HEK293T (cell line): ENCODE measurements at regions not wholly inside any gene's neighbourhood (a gene's known extent, or its start where the extent isn't known, plus 50 kb on each side); places are given as distances from the start of the nearest gene placed in this dataset.

Experiments used
- CTCF ChIA-PET: fragments of 350-600 bp; formaldehyde crosslinking; extraction: SDS; loops from one replicate; lab custom pipeline; 2021; ENCODE audit warnings: antibody characterized with exemption, inconsistent platforms; lab: Yijun Ruan, JAX
- POLR2A ChIA-PET: fragments of 350-600 bp; formaldehyde crosslinking; extraction: SDS; loops from one replicate; lab custom pipeline; 2020; ENCODE audit warnings: antibody characterized with exemption, inconsistent platforms; lab: Yijun Ruan, JAX
- DNase-seq: peaks from one replicate; pipeline ENCODE4 v3.0.0; 2012; ENCODE audit warnings: mixed read lengths; ENCODE audit errors: extremely low spot score
- ARNT ChIP-seq: fragments of 450-650 bp; IDR thresholded peaks from 2 replicates; pipeline ENCODE4 v1.6.1; 2017; ENCODE audit warnings: mild to moderate bottlenecking
- BHLHE40 ChIP-seq: fragments of 450-650 bp; IDR thresholded peaks from 2 replicates; pipeline ENCODE4 v1.6.1; 2016; ENCODE audit warnings: mild to moderate bottlenecking, moderate library complexity, borderline replicate concordance
- CTBP1 ChIP-seq: fragments of 450-650 bp; IDR thresholded peaks from 2 replicates; pipeline ENCODE4 v1.6.1; 2016; ENCODE audit warnings: borderline replicate concordance
- ELF4 ChIP-seq: fragments of 450-650 bp; IDR thresholded peaks from 2 replicates; pipeline ENCODE4 v1.6.1; 2017; ENCODE audit warnings: antibody characterized with exemption
- FOXA1 ChIP-seq: fragments of 450-650 bp; IDR thresholded peaks from 2 replicates; pipeline ENCODE4 v1.6.1; 2016; ENCODE audit warnings: mild to moderate bottlenecking
- FOXK2 ChIP-seq: fragments of 450-650 bp; IDR thresholded peaks from 2 replicates; pipeline ENCODE4 v1.6.1; 2016; ENCODE audit warnings: mild to moderate bottlenecking
- FOXM1 ChIP-seq: fragments of 450-650 bp; IDR thresholded peaks from 2 replicates; pipeline ENCODE4 v1.6.1; 2017; ENCODE audit warnings: mild to moderate bottlenecking, borderline replicate concordance
- HDGF ChIP-seq: fragments of 450-650 bp; IDR thresholded peaks from 2 replicates; pipeline ENCODE4 v1.6.1; 2017; ENCODE audit warnings: antibody characterized with exemption, borderline replicate concordance
- L3MBTL2 ChIP-seq: fragments of 450-650 bp; conservative IDR thresholded peaks from 2 replicates; pipeline ENCODE4 v1.6.1; 2016; ENCODE audit warnings: mild to moderate bottlenecking
- LEF1 ChIP-seq: fragments of 450-650 bp; IDR thresholded peaks from 2 replicates; pipeline ENCODE4 v1.6.1; 2017; ENCODE audit warnings: mild to moderate bottlenecking, borderline replicate concordance
- NFRKB ChIP-seq: fragments of 450-650 bp; IDR thresholded peaks from 2 replicates; pipeline ENCODE4 v1.6.1; 2016; ENCODE audit warnings: mild to moderate bottlenecking, moderate library complexity
- SP1 ChIP-seq: fragments of 450-650 bp; IDR thresholded peaks from 2 replicates; pipeline ENCODE4 v1.6.1; 2017
- SUZ12 ChIP-seq: fragments of 450-650 bp; IDR thresholded peaks from 2 replicates; pipeline ENCODE4 v1.6.1; 2016; ENCODE audit warnings: mild to moderate bottlenecking
- TARDBP ChIP-seq: fragments of 450-650 bp; IDR thresholded peaks from 2 replicates; pipeline ENCODE4 v1.6.1; 2016
- ZNF384 ChIP-seq: fragments of 450-650 bp; IDR thresholded peaks from 2 replicates; pipeline ENCODE4 v1.6.1; 2016
- TF ChIP-seq, protein P1 (sequence below): fragments of 450-650 bp; IDR thresholded peaks from 2 replicates; pipeline ENCODE4 v1.6.1; 2016

DNA sequence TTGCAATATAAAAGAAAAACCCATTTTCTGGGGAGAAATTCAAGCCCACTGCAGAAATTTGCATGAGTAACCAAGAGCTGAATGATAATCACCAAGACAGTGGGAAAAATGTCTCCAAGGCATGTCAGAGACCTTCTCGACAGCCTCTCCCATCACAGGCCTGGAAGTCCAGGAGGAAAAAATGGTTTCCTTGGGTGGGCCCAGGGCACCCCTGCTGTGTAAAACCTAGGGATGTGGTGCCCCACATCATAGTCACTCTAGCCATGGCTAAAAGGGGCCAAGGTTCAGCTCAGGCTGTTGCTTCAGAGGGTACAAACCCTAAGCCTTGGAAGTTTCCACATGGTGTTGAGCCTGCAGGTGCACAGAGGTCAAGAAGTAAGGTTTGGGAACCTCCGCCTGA is 108.4 kb downstream of the FAT4 start:
- POLR2A ChIA-PET: no interaction called here

DNA sequence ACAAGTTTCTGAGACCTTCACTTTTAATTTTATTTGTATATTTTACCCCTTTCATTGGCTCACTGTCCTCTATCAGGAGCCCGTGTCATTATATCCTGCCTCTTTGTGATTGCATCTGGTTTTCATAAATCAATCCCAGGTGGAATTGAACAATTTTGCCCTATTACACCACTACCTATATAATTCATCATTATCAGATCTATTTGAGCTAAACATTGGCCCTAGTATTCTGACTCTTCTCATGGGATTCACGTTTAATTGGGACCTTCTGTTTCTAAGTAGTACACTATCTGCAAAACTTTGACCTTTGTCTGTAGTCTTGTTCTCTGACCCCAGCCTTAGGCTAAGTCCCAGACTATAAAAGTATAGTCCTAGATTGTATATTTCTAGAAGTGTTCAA is 114.1 kb downstream of the FAT4 start:
- DNase-seq: no peak
- CTCF ChIA-PET: interaction anchor here (0.6 kb wide), 1 partner anchor 10 kb away, joined by 3 read pairs; no protein-coding TSS in a partner anchor
- no peak for TF ChIP-seq FOXA1
- TF ChIP-seq SUZ12: no peak
- TF ChIP-seq ELF4: no peak
- no peak for TF ChIP-seq TARDBP
- TF ChIP-seq CTBP1: no peak
- no peak for TF ChIP-seq L3MBTL2
- no peak for TF ChIP-seq BHLHE40
- TF ChIP-seq HDGF: no peak
- no peak for TF ChIP-seq LEF1
- TF ChIP-seq, protein P1, sequence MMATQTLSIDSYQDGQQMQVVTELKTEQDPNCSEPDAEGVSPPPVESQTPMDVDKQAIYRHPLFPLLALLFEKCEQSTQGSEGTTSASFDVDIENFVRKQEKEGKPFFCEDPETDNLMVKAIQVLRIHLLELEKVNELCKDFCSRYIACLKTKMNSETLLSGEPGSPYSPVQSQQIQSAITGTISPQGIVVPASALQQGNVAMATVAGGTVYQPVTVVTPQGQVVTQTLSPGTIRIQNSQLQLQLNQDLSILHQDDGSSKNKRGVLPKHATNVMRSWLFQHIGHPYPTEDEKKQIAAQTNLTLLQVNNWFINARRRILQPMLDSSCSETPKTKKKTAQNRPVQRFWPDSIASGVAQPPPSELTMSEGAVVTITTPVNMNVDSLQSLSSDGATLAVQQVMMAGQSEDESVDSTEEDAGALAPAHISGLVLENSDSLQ: no peak
- no peak for TF ChIP-seq SP1
- no peak for TF ChIP-seq NFRKB
- TF ChIP-seq ZNF384: no peak
- TF ChIP-seq FOXK2: no peak
- TF ChIP-seq FOXM1: no peak
- POLR2A ChIA-PET: no interaction called here

More for the DNA sequence above, 108.4 kb downstream of the FAT4 start:
- TF ChIP-seq ZNF384 (no peak), ARNT (no peak), SP1 (no peak), FOXK2 (no peak), FOXM1 (no peak), HDGF (no peak), FOXA1 (no peak), TARDBP (no peak), CTBP1 (no peak), LEF1 (no peak), NFRKB (no peak), L3MBTL2 (no peak), ELF4 (no peak), BHLHE40 (no peak), SUZ12 (no peak)
- TF ChIP-seq, protein P1: no peak
- CTCF ChIA-PET: no interaction called here
- DNase-seq: no peak

DNA sequence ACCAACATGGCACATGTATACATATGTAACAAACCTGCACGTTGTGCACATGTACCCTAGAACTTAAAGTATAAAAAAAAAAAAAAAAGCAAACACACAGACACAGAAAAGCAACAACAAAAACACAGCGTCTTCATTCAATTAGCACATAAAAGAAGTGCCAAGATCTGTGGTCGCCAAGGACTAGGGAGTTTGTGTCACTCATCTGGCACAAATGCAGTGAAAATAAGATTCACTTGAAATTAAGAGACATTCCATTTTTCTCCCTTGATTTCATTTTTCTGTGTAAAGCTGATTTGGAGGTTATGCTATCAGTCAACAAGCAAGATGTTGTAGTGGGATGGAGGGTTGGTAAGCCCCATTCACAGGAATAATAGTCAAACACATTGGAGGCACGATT is 115.3 kb downstream of the FAT4 start:
- CTCF ChIA-PET: no interaction called here

DNA sequence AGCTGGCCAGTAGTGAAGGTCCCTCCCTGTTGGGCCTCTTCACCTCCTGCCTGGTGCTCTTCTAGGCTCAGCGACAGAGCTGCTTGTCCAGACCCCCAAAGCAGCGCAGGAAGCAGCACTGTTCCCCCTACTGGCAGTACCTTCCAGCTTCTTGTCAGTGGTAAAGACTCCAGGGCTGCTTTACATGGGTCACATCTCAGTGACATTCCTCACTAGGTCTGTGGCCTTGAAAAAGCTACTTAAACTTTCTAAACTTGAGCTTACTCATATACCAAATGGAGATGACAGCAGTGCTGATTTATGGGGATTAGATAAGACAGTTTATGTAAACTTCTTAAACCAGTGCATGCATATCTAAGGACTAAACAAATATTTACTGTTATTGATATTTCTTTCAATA is 117.3 kb downstream of the FAT4 start:
- POLR2A ChIA-PET: no interaction called here
- peak; percentile 46 for DNase-seq
- CTCF ChIA-PET: interaction anchor here (0.7 kb wide), 1 partner anchor 1635 kb away, joined by 3 read pairs; no protein-coding TSS in a partner anchor
- TF ChIP-seq HDGF: no peak
- TF ChIP-seq, protein P1: peak; percentile 47; the same call in 1 of the 2 replicates
- no peak for TF ChIP-seq CTBP1

More for the DNA sequence above, 115.3 kb downstream of the FAT4 start:
- no peak for DNase-seq
- TF ChIP-seq NFRKB: no peak
- TF ChIP-seq CTBP1: no peak
- no peak for TF ChIP-seq TARDBP
- no peak for TF ChIP-seq SP1
- TF ChIP-seq ELF4: no peak
- TF ChIP-seq FOXM1: no peak
- TF ChIP-seq HDGF: no peak
- no peak for TF ChIP-seq BHLHE40
- POLR2A ChIA-PET: no interaction called here

- POLR2A ChIA-PET: no interaction called here
- DNase-seq: no peak
- TF ChIP-seq FOXK2 (no peak), TARDBP (no peak), FOXA1 (no peak), ZNF384 (no peak), BHLHE40 (no peak), SP1 (no peak), ELF4 (no peak), SUZ12 (no peak), CTBP1 (no peak), ARNT (no peak), HDGF (no peak), LEF1 (no peak), L3MBTL2 (no peak), NFRKB (no peak), FOXM1 (no peak)
- TF ChIP-seq, protein P1: no peak
- CTCF ChIA-PET: no interaction called here
These were observed 118.7 kb downstream of the FAT4 start for GRCh38 chr4:125433453-125433852.

GRCh38 chr4:125434136-125434535 is 119.4 kb downstream of the FAT4 start:
- ChIA-PET CTCF (no interaction called here), POLR2A (no interaction called here)
- no peak for DNase-seq
- no peak for TF ChIP-seq FOXK2
